CD14-positive monocyte (primary cell): ENCODE measurements at regions not wholly inside any gene's neighbourhood (a gene's known extent, or its start where the extent isn't known, plus 50 kb on each side); places are given as distances from the start of the nearest gene placed in this dataset.

Source experiments
- DNase-seq, 3 donors: peaks; one replicate each; pipeline ENCODE4 v3.0.0-alpha.2; 2011 to 2022
- H2AFZ ChIP-seq: 2 replicates; pipeline ENCODE4 v1.6.0; 2012; ENCODE audit warnings: mild to moderate bottlenecking, low read depth, low read length, inconsistent platforms; ENCODE audit not compliant: insufficient read depth, poor library complexity, severe bottlenecking
- H3K27ac ChIP-seq, 2 donors: 1 replicate in 1 of 2; 2 replicates in 1 of 2; pipeline ENCODE4 v1.5.1; 2012 to 2013; ENCODE audit warnings: low read length in 2 of 2, control low read depth in 1 of 2, inconsistent platforms in 1 of 2, low read depth in 1 of 2, mild to moderate bottlenecking in 1 of 2
- H3K27me3 ChIP-seq, 2 donors: one replicate each; pipeline versions ENCODE4 v1.6.0 to v1.6.1; 2011 to 2013; ENCODE audit warnings: low read length in 2 of 2; ENCODE audit not compliant: control insufficient read depth in 2 of 2, insufficient read depth in 2 of 2
- H3K36me3 ChIP-seq, 2 donors: replicated peaks in 1 of 2; 1 replicate in 1 of 2; 2 replicates in 1 of 2; pipeline versions ENCODE4 v1.5.1 to v1.6.1; 2012 to 2013; ENCODE audit warnings: low read length in 2 of 2, control low read depth in 1 of 2, inconsistent platforms in 1 of 2, mild to moderate bottlenecking in 1 of 2; ENCODE audit not compliant: insufficient read depth in 2 of 2, control insufficient read depth in 1 of 2
- H3K4me1 ChIP-seq, 2 donors: 1 replicate in 1 of 2; 2 replicates in 1 of 2; pipeline versions ENCODE4 v1.5.1 to v1.6.1; 2012 to 2013; ENCODE audit warnings: low read length in 2 of 2, control low read depth in 1 of 2, inconsistent platforms in 1 of 2, mild to moderate bottlenecking in 1 of 2, moderate library complexity in 1 of 2; ENCODE audit not compliant: insufficient read depth in 2 of 2, control insufficient read depth in 1 of 2
- H3K4me2 ChIP-seq: replicated peaks from 2 replicates; pipeline ENCODE3; 2012; ENCODE audit warnings: low read length, moderate library complexity, mild to moderate bottlenecking; ENCODE audit not compliant: poor library complexity, severe bottlenecking; ENCODE audit errors: extremely low read depth
- H3K4me3 ChIP-seq, 3 experiments: fragments of 200-600 bp in 1 of 3; sonication (generic) in 1 of 3; replicated peaks in 1 of 3; 1 replicate in 2 of 3; 2 replicates in 1 of 3; pipeline ENCODE4 v1.5.1; 2011 to 2013; ENCODE audit warnings: low read length in 3 of 3, mild to moderate bottlenecking in 3 of 3, control low read depth in 2 of 3, low read depth in 2 of 3, inconsistent platforms in 1 of 3, moderate library complexity in 1 of 3
- H3K79me2 ChIP-seq: 2 replicates; pipeline ENCODE4 v1.6.0; 2012; ENCODE audit warnings: mild to moderate bottlenecking, control low read depth, inconsistent platforms, low read length, moderate library complexity; ENCODE audit not compliant: insufficient read depth
- H3K9ac ChIP-seq: 2 replicates; pipeline ENCODE4 v1.6.0; 2017; ENCODE audit warnings: low read length, mild to moderate bottlenecking; ENCODE audit not compliant: insufficient read depth, poor library complexity, severe bottlenecking
- H3K9me3 ChIP-seq, 2 donors: replicated peaks in 1 of 2; 1 replicate in 1 of 2; 2 replicates in 1 of 2; pipeline versions ENCODE4 v1.5.1 to v1.6.1; 2012 to 2013; ENCODE audit warnings: low read length in 2 of 2, control low read depth in 1 of 2; ENCODE audit not compliant: control insufficient read depth in 1 of 2, insufficient read depth in 1 of 2
- H4K20me1 ChIP-seq: 2 replicates; pipeline ENCODE4 v1.6.0; 2012; ENCODE audit warnings: mild to moderate bottlenecking, low read length, control low read depth, moderate library complexity; ENCODE audit not compliant: insufficient read depth
- H3K27ac Mint-ChIP-seq, 7 donors: one replicate each; pipeline ENCODE4 v1.8.0; 2020; ENCODE audit warnings: mild to moderate bottlenecking in 7 of 7, mixed read lengths in 7 of 7, moderate library complexity in 6 of 7, inconsistent platforms in 2 of 7
- H3K27me3 Mint-ChIP-seq, 3 donors: one replicate each; pipeline ENCODE4 v1.8.0; 2021 to 2022; ENCODE audit warnings: low read depth in 3 of 3, mild to moderate bottlenecking in 3 of 3, mixed read lengths in 3 of 3, moderate library complexity in 3 of 3, inconsistent platforms in 1 of 3
- H3K36me3 Mint-ChIP-seq, 2 donors: one replicate each; pipeline ENCODE4 v1.8.0; 2020; ENCODE audit warnings: mixed read lengths in 2 of 2, inconsistent platforms in 1 of 2, mild to moderate bottlenecking in 1 of 2
- H3K4me1 Mint-ChIP-seq: one replicate; pipeline ENCODE4 v1.8.0; 2020; ENCODE audit warnings: mild to moderate bottlenecking, mixed read lengths
- H3K4me3 Mint-ChIP-seq, 2 donors: one replicate each; pipeline ENCODE4 v1.8.0; 2020; ENCODE audit warnings: mild to moderate bottlenecking in 2 of 2, mixed read lengths in 2 of 2, moderate library complexity in 1 of 2
- H3K9me3 Mint-ChIP-seq, 7 donors: one replicate each; pipeline ENCODE4 v1.8.0; 2020 to 2022; ENCODE audit warnings: mixed read lengths in 7 of 7, mild to moderate bottlenecking in 6 of 7, moderate library complexity in 6 of 7, inconsistent platforms in 2 of 7
- WGBS: methylation state at CpG from one replicate; pipeline ENCODE4 v1.1.5; 2013; ENCODE audit warnings: missing lambda C conversion rate; ENCODE audit not compliant: insufficient coverage; 5-methylcytosine and 5-hydroxymethylcytosine counted together
- intact Hi-C, 2 donors: fragments of 100-400 bp; cut with micrococcal nuclease; formaldehyde crosslinking; loops; one replicate each; pipeline versions ENCODE4 v1.15.0 to v1.15.1; 2023
- TF ChIP-seq, protein P1 (sequence below): fragments of 200-600 bp; IDR thresholded peaks from one replicate; pipeline ENCODE4 v1.8.0; 2022; ENCODE audit warnings: antibody characterized with exemption, mild to moderate bottlenecking

GRCh38 chr5:27706832-27707231 lies 668.4 kb upstream of the CDH9 start:
- Histone ChIP-seq H3K36me3 (no peaks in the 10 kb centered on the region), H3K27me3 (no peaks in the 10 kb centered on the region), H3K4me3 (no peak overlapping the region), H3K9ac (no peak overlapping the region), H3K27ac (no peak overlapping the region), H3K4me1 (no peaks in the 10 kb centered on the region), H4K20me1 (no peaks in the 10 kb centered on the region), H3K79me2 (no peaks in the 10 kb centered on the region), H3K4me2 (no peak overlapping the region), H3K9me3 (no peaks in the 10 kb centered on the region), H2AFZ (no peak overlapping the region)
- Mint-ChIP-seq H3K9me3 (peaks cover 0 to 5% (median 3%) of the 10 kb centered on the region in 7 donors), H3K4me3 (no peak overlapping the region), H3K4me1 (no peaks in the 10 kb centered on the region), H3K27me3 (peaks cover 0 to 2% (median 0%) of the 10 kb centered on the region in 3 donors), H3K27ac (no peak overlapping the region), H3K36me3 (no peaks in the 10 kb centered on the region)
- no peak for DNase-seq
- intact Hi-C loops: no loop called here
- TF ChIP-seq, protein P1, sequence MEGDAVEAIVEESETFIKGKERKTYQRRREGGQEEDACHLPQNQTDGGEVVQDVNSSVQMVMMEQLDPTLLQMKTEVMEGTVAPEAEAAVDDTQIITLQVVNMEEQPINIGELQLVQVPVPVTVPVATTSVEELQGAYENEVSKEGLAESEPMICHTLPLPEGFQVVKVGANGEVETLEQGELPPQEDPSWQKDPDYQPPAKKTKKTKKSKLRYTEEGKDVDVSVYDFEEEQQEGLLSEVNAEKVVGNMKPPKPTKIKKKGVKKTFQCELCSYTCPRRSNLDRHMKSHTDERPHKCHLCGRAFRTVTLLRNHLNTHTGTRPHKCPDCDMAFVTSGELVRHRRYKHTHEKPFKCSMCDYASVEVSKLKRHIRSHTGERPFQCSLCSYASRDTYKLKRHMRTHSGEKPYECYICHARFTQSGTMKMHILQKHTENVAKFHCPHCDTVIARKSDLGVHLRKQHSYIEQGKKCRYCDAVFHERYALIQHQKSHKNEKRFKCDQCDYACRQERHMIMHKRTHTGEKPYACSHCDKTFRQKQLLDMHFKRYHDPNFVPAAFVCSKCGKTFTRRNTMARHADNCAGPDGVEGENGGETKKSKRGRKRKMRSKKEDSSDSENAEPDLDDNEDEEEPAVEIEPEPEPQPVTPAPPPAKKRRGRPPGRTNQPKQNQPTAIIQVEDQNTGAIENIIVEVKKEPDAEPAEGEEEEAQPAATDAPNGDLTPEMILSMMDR: no peak

DNA sequence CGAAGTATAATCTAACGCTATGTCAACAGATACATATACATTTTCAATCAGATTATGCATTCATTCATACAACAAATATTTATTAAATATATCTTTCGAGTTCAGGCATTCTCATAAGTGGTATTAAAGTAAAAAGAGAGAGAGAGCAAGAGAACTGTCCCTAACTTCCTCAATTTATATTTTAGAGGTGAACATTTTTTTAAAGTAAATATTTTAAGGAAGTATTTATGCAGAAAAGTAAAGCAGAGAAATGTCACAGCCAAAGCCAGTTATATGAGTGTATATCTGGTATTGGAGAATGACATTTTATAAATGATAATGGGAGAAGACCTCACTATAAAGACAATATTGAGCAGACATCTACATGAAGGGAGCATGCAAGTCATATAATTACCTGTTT lies 667.3 kb upstream of the CDH9 start:
- intact Hi-C loops: no loop called here
- TF ChIP-seq, protein P1: no peak
- Histone ChIP-seq H2AFZ (no peak overlapping the region), H3K4me2 (no peak overlapping the region), H3K36me3 (no peaks in the 10 kb centered on the region), H3K27me3 (no peaks in the 10 kb centered on the region), H3K9me3 (no peaks in the 10 kb centered on the region), H3K4me1 (no peaks in the 10 kb centered on the region), H3K4me3 (no peak overlapping the region), H3K79me2 (no peaks in the 10 kb centered on the region), H3K9ac (no peak overlapping the region), H3K27ac (no peak overlapping the region), H4K20me1 (no peaks in the 10 kb centered on the region)
- peaks cover 0 to 2% (median 0%) of the 10 kb centered on the region in 3 donors for H3K27me3 Mint-ChIP-seq
- no peaks in the 10 kb centered on the region for H3K36me3 Mint-ChIP-seq
- H3K4me1 Mint-ChIP-seq: no peaks in the 10 kb centered on the region
- no peak overlapping the region for H3K4me3 Mint-ChIP-seq
- no peak overlapping the region for H3K27ac Mint-ChIP-seq
- H3K9me3 Mint-ChIP-seq: peaks cover 0 to 4% (median 0%) of the 10 kb centered on the region in 7 donors
- DNase-seq: no peak
- WGBS: no CpG with 5 or more reads among the region's 3 CpGs
